ENCODE measurements at regions not wholly inside any gene's neighbourhood (a gene's known extent, or its start where the extent isn't known, plus 50 kb on each side); places are given as distances from the start of the nearest gene placed in this dataset.

GRCh38 chr3:113062705-113063104 lies 71.9 kb downstream of the GTPBP8 start:
- TF ChIP-seq CTCF (IDR thresholded peaks at IDR 0.05 in 2 of 3, conservative IDR thresholded peaks at IDR 0.05 in 1 of 3; ENCODE audit: borderline replicate concordance in 1 of 3, insufficient read depth in 1 of 3, low read depth in 2 of 3, low read length in 2 of 3) (no peak), ZFX (IDR thresholded peaks at IDR 0.05) (no peak), TCF7L2 (IDR thresholded peaks at IDR 0.05; ENCODE audit: borderline replicate concordance, extremely low read depth, insufficient read depth, insufficient read length) (no peak), POLR2A (IDR thresholded peaks at IDR 0.05; ENCODE audit: borderline replicate concordance, extremely low read depth, insufficient read depth, insufficient read length) (no peak), EZH2 (IDR thresholded peaks at IDR 0.05) (no peak), MAX (IDR thresholded peaks at IDR 0.05) (no peak), SIN3A (IDR thresholded peaks at IDR 0.05; ENCODE audit: low read depth) (no peak), EZH2phosphoT487 (IDR thresholded peaks at IDR 0.05; ENCODE audit: borderline replicate concordance) (no peak), RAD21 (IDR thresholded peaks at IDR 0.05; ENCODE audit: low read depth) (no peak), POLR2AphosphoS5 (IDR thresholded peaks at IDR 0.05; ENCODE audit: low read depth, low read length) (no peak), ZNF274 (IDR thresholded peaks at IDR 0.05; ENCODE audit: low read depth, low read length) (no peak)
